SK-N-SH treated with all-trans-retinoic acid at 6 μM for 48 hours (cell line): ENCODE measurements at regions not wholly inside any gene's neighbourhood (a gene's known extent, or its start where the extent isn't known, plus 50 kb on each side); places are given as distances from the start of the nearest gene placed in this dataset.
"Not testable (repeated sequence)": the region's sequence is repeated elsewhere in the genome, so short reads cannot be mapped to it uniquely, and the experiment has no call there.

ENCODE experiments used
- ATAC-seq: fragments of 200-7000 bp; cut with Tn5 transposase; 3 replicates; pipeline ENCODE4 v1.9.1; 2020; ENCODE audit warnings: mild to moderate bottlenecking, moderate library complexity
- ARNTL ChIP-seq: fragments of 450-650 bp; formaldehyde crosslinking; IDR thresholded peaks from 2 replicates; pipeline ENCODE4 v1.5.0; 2020; ENCODE audit warnings: low read depth, mild to moderate bottlenecking, moderate library complexity, borderline replicate concordance
- BACH2 ChIP-seq: fragments of 250-450 bp; sonication (Bioruptor Pico); IDR thresholded peaks from 2 replicates; pipeline ENCODE4 v1.9.0; 2021; ENCODE audit warnings: mild to moderate bottlenecking, borderline replicate concordance
- CREB5 ChIP-seq: fragments of 250-450 bp; sonication (Bioruptor Pico); IDR thresholded peaks from 2 replicates; pipeline ENCODE4 v1.5.1; 2020; ENCODE audit warnings: low read depth, mild to moderate bottlenecking, moderate library complexity
- CSDC2 ChIP-seq: fragments of 250-450 bp; sonication (Bioruptor Pico); IDR thresholded peaks from 2 replicates; pipeline ENCODE4 v1.5.0; 2020; ENCODE audit warnings: mild to moderate bottlenecking, moderate library complexity
- ESRRG ChIP-seq: fragments of 250-450 bp; sonication (Bioruptor Pico); IDR thresholded peaks from 2 replicates; pipeline ENCODE4 v1.6.1; 2021; ENCODE audit warnings: mild to moderate bottlenecking
- GLIS3 ChIP-seq: fragments of 250-450 bp; sonication (Bioruptor Pico); IDR thresholded peaks from 2 replicates; pipeline ENCODE4 v1.5.0; 2020; ENCODE audit warnings: mild to moderate bottlenecking, moderate library complexity
- ISL1 ChIP-seq: fragments of 250-450 bp; sonication (Bioruptor Pico); IDR thresholded peaks from 2 replicates; pipeline ENCODE4 v2.1.2; 2022; ENCODE audit warnings: mild to moderate bottlenecking, moderate library complexity
- OSR1 ChIP-seq: fragments of 250-450 bp; sonication (Bioruptor Pico); IDR thresholded peaks from 2 replicates; pipeline ENCODE4 v1.8.0; 2022; ENCODE audit warnings: moderate library complexity, mild to moderate bottlenecking, inconsistent platforms
- PPARA ChIP-seq: fragments of 250-450 bp; sonication (Bioruptor Pico); IDR thresholded peaks from 2 replicates; pipeline ENCODE4 v1.5.0; 2020; ENCODE audit warnings: mild to moderate bottlenecking, borderline replicate concordance
- RARB ChIP-seq: fragments of 250-450 bp; sonication (Bioruptor Pico); IDR thresholded peaks from 2 replicates; pipeline ENCODE4 v1.8.0; 2021; ENCODE audit warnings: mild to moderate bottlenecking, moderate library complexity
- SNAI2 ChIP-seq: fragments of 250-450 bp; sonication (Bioruptor Pico); IDR thresholded peaks from 2 replicates; pipeline ENCODE4 v1.5.0; 2020; ENCODE audit warnings: mild to moderate bottlenecking, moderate library complexity
- TCF4 ChIP-seq: fragments of 250-450 bp; sonication (Bioruptor Pico); IDR thresholded peaks from 2 replicates; pipeline ENCODE4 v1.8.0; 2021; ENCODE audit warnings: mild to moderate bottlenecking, moderate library complexity, borderline replicate concordance
- TOX ChIP-seq: fragments of 250-450 bp; sonication (Bioruptor Pico); IDR thresholded peaks from 2 replicates; pipeline ENCODE4 v1.8.0; 2021; ENCODE audit warnings: mild to moderate bottlenecking, moderate library complexity, borderline replicate concordance
- ZC3H10 ChIP-seq: fragments of 250-450 bp; sonication (Bioruptor Pico); IDR thresholded peaks from 2 replicates; pipeline ENCODE4 v1.5.1; 2021; ENCODE audit warnings: mild to moderate bottlenecking, moderate library complexity
- ZFP3 ChIP-seq: fragments of 250-450 bp; sonication (Bioruptor Pico); IDR thresholded peaks from 2 replicates; pipeline ENCODE4 v1.5.0; 2020; ENCODE audit warnings: mild to moderate bottlenecking, moderate library complexity
- ZFP30 ChIP-seq: fragments of 450-650 bp; formaldehyde crosslinking; IDR thresholded peaks from 2 replicates; pipeline ENCODE4 v1.5.0; 2022; ENCODE audit warnings: mild to moderate bottlenecking, moderate library complexity
- ZNF565 ChIP-seq: fragments of 450-650 bp; formaldehyde crosslinking; conservative IDR thresholded peaks from 2 replicates; pipeline ENCODE4 v1.5.0; 2020; ENCODE audit warnings: low read depth, mild to moderate bottlenecking, moderate library complexity
- ZNF70 ChIP-seq: fragments of 450-650 bp; formaldehyde crosslinking; IDR thresholded peaks from 2 replicates; pipeline ENCODE4 v1.5.0; 2020; ENCODE audit warnings: mild to moderate bottlenecking, moderate library complexity
- ZNF8 ChIP-seq: fragments of 450-650 bp; formaldehyde crosslinking; IDR thresholded peaks from 2 replicates; pipeline ENCODE4 v1.5.0; 2020; ENCODE audit warnings: mild to moderate bottlenecking, moderate library complexity
- TF ChIP-seq, protein P1 (sequence below): fragments of 250-450 bp; sonication (Bioruptor Pico); IDR thresholded peaks from 2 replicates; pipeline ENCODE4 v1.5.0; 2020; ENCODE audit warnings: mild to moderate bottlenecking, moderate library complexity
- TF ChIP-seq, protein P2 (sequence below): fragments of 250-450 bp; sonication (Bioruptor Pico); IDR thresholded peaks from 2 replicates; pipeline ENCODE4 v1.8.0; 2021; ENCODE audit warnings: low read depth, mild to moderate bottlenecking, moderate library complexity, borderline replicate concordance
- TF ChIP-seq, protein P3 (sequence below): fragments of 250-450 bp; sonication (Bioruptor Pico); IDR thresholded peaks from 2 replicates; pipeline ENCODE4 v1.8.0; 2020; ENCODE audit warnings: mild to moderate bottlenecking, moderate library complexity, borderline replicate concordance

DNA sequence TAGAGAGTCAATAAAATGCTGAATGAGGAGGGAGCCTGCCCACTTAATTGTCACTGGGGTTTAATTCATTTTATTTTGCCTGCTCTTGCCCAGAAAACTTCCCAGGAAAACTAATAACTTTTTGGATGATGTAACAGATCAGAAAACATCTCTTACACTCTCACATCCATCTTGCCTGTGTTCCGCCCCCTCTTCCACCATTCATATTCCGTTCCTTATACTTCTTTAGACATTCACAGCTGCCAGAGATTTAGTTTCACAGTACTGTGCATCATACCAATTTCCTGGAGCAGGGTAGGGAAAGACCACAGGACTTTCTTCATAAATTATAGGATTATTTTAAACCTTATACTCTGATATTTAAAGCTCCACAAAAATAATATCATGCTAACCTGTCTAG, 776.1 kb upstream of the SOX11 start (continued):
- TF ChIP-seq, protein P1, sequence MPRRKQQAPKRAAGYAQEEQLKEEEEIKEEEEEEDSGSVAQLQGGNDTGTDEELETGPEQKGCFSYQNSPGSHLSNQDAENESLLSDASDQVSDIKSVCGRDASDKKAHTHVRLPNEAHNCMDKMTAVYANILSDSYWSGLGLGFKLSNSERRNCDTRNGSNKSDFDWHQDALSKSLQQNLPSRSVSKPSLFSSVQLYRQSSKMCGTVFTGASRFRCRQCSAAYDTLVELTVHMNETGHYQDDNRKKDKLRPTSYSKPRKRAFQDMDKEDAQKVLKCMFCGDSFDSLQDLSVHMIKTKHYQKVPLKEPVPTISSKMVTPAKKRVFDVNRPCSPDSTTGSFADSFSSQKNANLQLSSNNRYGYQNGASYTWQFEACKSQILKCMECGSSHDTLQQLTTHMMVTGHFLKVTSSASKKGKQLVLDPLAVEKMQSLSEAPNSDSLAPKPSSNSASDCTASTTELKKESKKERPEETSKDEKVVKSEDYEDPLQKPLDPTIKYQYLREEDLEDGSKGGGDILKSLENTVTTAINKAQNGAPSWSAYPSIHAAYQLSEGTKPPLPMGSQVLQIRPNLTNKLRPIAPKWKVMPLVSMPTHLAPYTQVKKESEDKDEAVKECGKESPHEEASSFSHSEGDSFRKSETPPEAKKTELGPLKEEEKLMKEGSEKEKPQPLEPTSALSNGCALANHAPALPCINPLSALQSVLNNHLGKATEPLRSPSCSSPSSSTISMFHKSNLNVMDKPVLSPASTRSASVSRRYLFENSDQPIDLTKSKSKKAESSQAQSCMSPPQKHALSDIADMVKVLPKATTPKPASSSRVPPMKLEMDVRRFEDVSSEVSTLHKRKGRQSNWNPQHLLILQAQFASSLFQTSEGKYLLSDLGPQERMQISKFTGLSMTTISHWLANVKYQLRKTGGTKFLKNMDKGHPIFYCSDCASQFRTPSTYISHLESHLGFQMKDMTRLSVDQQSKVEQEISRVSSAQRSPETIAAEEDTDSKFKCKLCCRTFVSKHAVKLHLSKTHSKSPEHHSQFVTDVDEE (CRISPR knock-in tag), result no peak
- TF ChIP-seq ARNTL (CRISPR knock-in tag) (no peak), ZNF70 (CRISPR knock-in tag) (no peak), SNAI2 (CRISPR knock-in tag) (no peak), PPARA (no peak), ZFP3 (CRISPR knock-in tag) (no peak), ZNF8 (CRISPR knock-in tag) (no peak), GLIS3 (CRISPR knock-in tag) (no peak)
- TF ChIP-seq, protein P2, sequence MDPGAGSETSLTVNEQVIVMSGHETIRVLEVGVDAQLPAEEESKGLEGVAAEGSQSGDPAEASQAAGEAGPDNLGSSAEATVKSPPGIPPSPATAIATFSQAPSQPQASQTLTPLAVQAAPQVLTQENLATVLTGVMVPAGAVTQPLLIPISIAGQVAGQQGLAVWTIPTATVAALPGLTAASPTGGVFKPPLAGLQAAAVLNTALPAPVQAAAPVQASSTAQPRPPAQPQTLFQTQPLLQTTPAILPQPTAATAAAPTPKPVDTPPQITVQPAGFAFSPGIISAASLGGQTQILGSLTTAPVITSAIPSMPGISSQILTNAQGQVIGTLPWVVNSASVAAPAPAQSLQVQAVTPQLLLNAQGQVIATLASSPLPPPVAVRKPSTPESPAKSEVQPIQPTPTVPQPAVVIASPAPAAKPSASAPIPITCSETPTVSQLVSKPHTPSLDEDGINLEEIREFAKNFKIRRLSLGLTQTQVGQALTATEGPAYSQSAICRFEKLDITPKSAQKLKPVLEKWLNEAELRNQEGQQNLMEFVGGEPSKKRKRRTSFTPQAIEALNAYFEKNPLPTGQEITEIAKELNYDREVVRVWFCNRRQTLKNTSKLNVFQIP (CRISPR knock-in tag), result no peak

GRCh38 chr2:4930704-4931103, 761.5 kb upstream of the SOX11 start:
- ATAC-seq, result no peak
- no peak for TF ChIP-seq ARNTL (CRISPR knock-in tag)
- no peak for TF ChIP-seq TCF4 (CRISPR knock-in tag)
- no peak for TF ChIP-seq ESRRG (CRISPR knock-in tag)
- TF ChIP-seq, protein P3, sequence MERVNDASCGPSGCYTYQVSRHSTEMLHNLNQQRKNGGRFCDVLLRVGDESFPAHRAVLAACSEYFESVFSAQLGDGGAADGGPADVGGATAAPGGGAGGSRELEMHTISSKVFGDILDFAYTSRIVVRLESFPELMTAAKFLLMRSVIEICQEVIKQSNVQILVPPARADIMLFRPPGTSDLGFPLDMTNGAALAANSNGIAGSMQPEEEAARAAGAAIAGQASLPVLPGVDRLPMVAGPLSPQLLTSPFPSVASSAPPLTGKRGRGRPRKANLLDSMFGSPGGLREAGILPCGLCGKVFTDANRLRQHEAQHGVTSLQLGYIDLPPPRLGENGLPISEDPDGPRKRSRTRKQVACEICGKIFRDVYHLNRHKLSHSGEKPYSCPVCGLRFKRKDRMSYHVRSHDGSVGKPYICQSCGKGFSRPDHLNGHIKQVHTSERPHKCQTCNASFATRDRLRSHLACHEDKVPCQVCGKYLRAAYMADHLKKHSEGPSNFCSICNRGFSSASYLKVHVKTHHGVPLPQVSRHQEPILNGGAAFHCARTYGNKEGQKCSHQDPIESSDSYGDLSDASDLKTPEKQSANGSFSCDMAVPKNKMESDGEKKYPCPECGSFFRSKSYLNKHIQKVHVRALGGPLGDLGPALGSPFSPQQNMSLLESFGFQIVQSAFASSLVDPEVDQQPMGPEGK (CRISPR knock-in tag), result no peak
- no peak for TF ChIP-seq OSR1 (CRISPR knock-in tag)
- TF ChIP-seq RARB (CRISPR knock-in tag), result no peak
- TF ChIP-seq ZNF70 (CRISPR knock-in tag), result no peak
- TF ChIP-seq, all 23 proteins: peak for 0

GRCh38 chr2:4931721-4932365, 760.3 kb upstream of the SOX11 start:
- no peak for ATAC-seq
- TF ChIP-seq ZC3H10 (no peak), ZFP3 (CRISPR knock-in tag) (no peak), PPARA (no peak), ZNF8 (CRISPR knock-in tag) (no peak), CSDC2 (CRISPR knock-in tag) (no peak)

DNA sequence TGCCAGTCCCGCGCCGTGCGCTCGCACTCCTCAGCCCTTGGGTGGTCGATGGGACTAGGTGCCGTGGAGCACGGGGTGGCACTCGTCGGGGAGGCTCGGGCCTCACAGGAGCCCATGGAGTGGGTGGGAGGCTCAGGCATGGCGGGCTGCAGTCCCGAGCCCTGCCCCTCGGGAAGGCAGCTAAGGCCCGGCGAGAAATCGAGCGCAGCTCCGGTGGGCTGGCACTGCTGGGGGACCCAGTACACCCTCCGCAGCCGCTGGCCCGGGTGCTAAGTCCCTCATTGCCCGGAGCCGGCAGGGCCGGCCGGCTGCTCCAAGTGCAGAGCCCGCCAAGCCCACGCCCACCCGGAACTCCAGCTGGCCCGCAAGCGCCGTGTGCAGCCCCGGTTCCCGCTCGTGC, 756.9 kb upstream of the SOX11 start:
- ATAC-seq, result not testable (repeated sequence)

DNA sequence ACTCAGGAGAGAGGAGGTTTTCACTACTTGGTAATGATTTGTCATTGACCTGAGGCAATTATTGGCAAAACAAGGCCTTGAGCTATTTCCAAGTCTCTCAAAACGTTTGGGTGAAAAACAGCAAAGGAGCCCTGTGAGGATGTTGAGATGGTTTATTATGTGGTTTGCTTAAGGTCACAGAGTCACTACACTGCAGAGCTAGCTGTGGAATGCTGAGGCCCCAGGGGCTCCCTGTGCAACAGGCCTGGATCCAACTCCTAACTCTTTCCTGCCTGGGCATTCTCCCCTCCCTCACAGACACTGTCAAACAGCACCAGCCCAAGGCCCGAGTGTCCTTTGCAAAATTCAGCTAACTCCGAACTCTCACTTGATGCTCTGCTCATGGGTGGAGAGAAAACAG, 754.6 kb upstream of the SOX11 start:
- no peak for TF ChIP-seq TOX (CRISPR knock-in tag)
- TF ChIP-seq SNAI2 (CRISPR knock-in tag), result no peak
- TF ChIP-seq OSR1 (CRISPR knock-in tag), result no peak
- TF ChIP-seq BACH2, result no peak
- TF ChIP-seq ZNF565 (CRISPR knock-in tag), result no peak
- no peak for TF ChIP-seq ARNTL (CRISPR knock-in tag)
- TF ChIP-seq ZNF8 (CRISPR knock-in tag), result no peak
- TF ChIP-seq GLIS3 (CRISPR knock-in tag), result no peak
- TF ChIP-seq CREB5 (CRISPR knock-in tag), result no peak
- TF ChIP-seq ZFP3 (CRISPR knock-in tag), result no peak
- TF ChIP-seq, protein P1 (CRISPR knock-in tag), result no peak
- TF ChIP-seq ZFP30 (CRISPR knock-in tag), result no peak
- no peak for TF ChIP-seq ISL1 (CRISPR knock-in tag)
- no peak for TF ChIP-seq PPARA
- TF ChIP-seq ZNF70 (CRISPR knock-in tag), result no peak
- TF ChIP-seq, protein P3 (CRISPR knock-in tag), result no peak
- ATAC-seq, result no peak
